Stimulated activated naive CD8-positive, alpha-beta T cell treated with anti-CD3 and anti-CD28 coated beads, Interleukin-15, amount 100 ng/mL, for 72 hours (primary cell): ENCODE measurements at regions not wholly inside any gene's neighbourhood (a gene's known extent, or its start where the extent isn't known, plus 50 kb on each side); places are given as distances from the start of the nearest gene placed in this dataset.

ENCODE experiments used
- ATAC-seq: fragments of 150-1000 bp; cut with Tn5 transposase; 2 replicates; pipeline ENCODE4 v1.10.0; 2021; ENCODE audit warnings: mild to moderate bottlenecking, moderate library complexity
- DNase-seq, 2 donors: peaks; one replicate each; pipeline ENCODE4 v3.0.0; 2021 to 2022
- H3K27ac Mint-ChIP-seq, 2 donors: one replicate each; pipeline ENCODE4 v1.8.0; 2022; ENCODE audit warnings: mild to moderate bottlenecking in 2 of 2, mixed read lengths in 2 of 2, moderate library complexity in 2 of 2
- H3K27me3 Mint-ChIP-seq: one replicate; pipeline ENCODE4 v1.8.0; 2022; ENCODE audit warnings: mixed read lengths
- H3K4me1 Mint-ChIP-seq: one replicate; pipeline ENCODE4 v1.8.0; 2022; ENCODE audit warnings: mild to moderate bottlenecking, mixed read lengths
- H3K4me3 Mint-ChIP-seq, 2 donors: one replicate each; pipeline ENCODE4 v1.8.0; 2022; ENCODE audit warnings: mild to moderate bottlenecking in 2 of 2, mixed read lengths in 2 of 2, moderate library complexity in 1 of 2
- H3K9me3 Mint-ChIP-seq, 2 donors: one replicate each; pipeline ENCODE4 v1.8.0; 2022; ENCODE audit warnings: mixed read lengths in 2 of 2

GRCh38 chr18:78571063-78571785 lies 408.4 kb upstream of the SALL3 start:
- no peak overlapping the region for H3K4me3 Mint-ChIP-seq
- ATAC-seq (no peak), DNase-seq (no peak)
- peaks cover 23 to 49% of the 10 kb centered on the region in 2 donors for H3K9me3 Mint-ChIP-seq
- H3K27me3 Mint-ChIP-seq: no peaks in the 10 kb centered on the region
- no peak overlapping the region for H3K27ac Mint-ChIP-seq
- H3K4me1 Mint-ChIP-seq: no peaks in the 10 kb centered on the region

GRCh38 chr18:78571831-78572347 lies 407.7 kb upstream of the SALL3 start:
- no peaks in the 10 kb centered on the region for H3K4me1 Mint-ChIP-seq

GRCh38 chr18:78573773-78574172 lies 405.8 kb upstream of the SALL3 start:
- Mint-ChIP-seq H3K9me3 (peaks cover 19 to 31% of the 10 kb centered on the region in 2 donors), H3K27ac (no peak overlapping the region), H3K4me3 (no peak overlapping the region), H3K27me3 (no peaks in the 10 kb centered on the region), H3K4me1 (no peaks in the 10 kb centered on the region)
- DNase-seq (no peak), ATAC-seq (no peak)

More at GRCh38 chr18:78571831-78572347, 407.7 kb upstream of the SALL3 start:
- no peak for DNase-seq
- H3K27ac Mint-ChIP-seq: no peak overlapping the region
- H3K4me3 Mint-ChIP-seq: no peak overlapping the region
- H3K9me3 Mint-ChIP-seq: peaks cover 23 to 49% of the 10 kb centered on the region in 2 donors
- no peaks in the 10 kb centered on the region for H3K27me3 Mint-ChIP-seq
- ATAC-seq: peak; percentile 83

- H3K4me1 Mint-ChIP-seq: no peaks in the 10 kb centered on the region
- DNase-seq (no peak), ATAC-seq (no peak)
- no peak overlapping the region for H3K4me3 Mint-ChIP-seq
- peaks cover 16 to 28% of the 10 kb centered on the region in 2 donors for H3K9me3 Mint-ChIP-seq
- no peaks in the 10 kb centered on the region for H3K27me3 Mint-ChIP-seq
- no peak overlapping the region for H3K27ac Mint-ChIP-seq
Measured at GRCh38 chr18:78576967-78577366, 402.7 kb upstream of the SALL3 start.

GRCh38 chr18:78579449-78579848 lies 400.2 kb upstream of the SALL3 start:
- Mint-ChIP-seq H3K4me3 (no peak overlapping the region), H3K9me3 (peaks cover 7 to 8% of the 10 kb centered on the region in 2 donors), H3K27me3 (no peaks in the 10 kb centered on the region), H3K4me1 (no peaks in the 10 kb centered on the region), H3K27ac (no peak overlapping the region)
- ATAC-seq (no peak), DNase-seq (no peak)

- DNase-seq (no peak), ATAC-seq (no peak)
- no peak overlapping the region for H3K4me3 Mint-ChIP-seq
- no peak overlapping the region for H3K27ac Mint-ChIP-seq
- no peaks in the 10 kb centered on the region for H3K4me1 Mint-ChIP-seq
- peaks cover 3% of the 10 kb centered on the region in 2 donors for H3K9me3 Mint-ChIP-seq
- no peaks in the 10 kb centered on the region for H3K27me3 Mint-ChIP-seq
Measured at GRCh38 chr18:78579854-78580577, 399.6 kb upstream of the SALL3 start.

- DNase-seq: no peak
- no peaks in the 10 kb centered on the region for H3K9me3 Mint-ChIP-seq
- no peak overlapping the region for H3K4me3 Mint-ChIP-seq
- no peaks in the 10 kb centered on the region for H3K4me1 Mint-ChIP-seq
- peak overlapping the region in 1 of 2 donors; percentile 52 for H3K27ac Mint-ChIP-seq
- ATAC-seq: no peak
- no peaks in the 10 kb centered on the region for H3K27me3 Mint-ChIP-seq
Measured at GRCh38 chr18:78580835-78581339, 398.7 kb upstream of the SALL3 start.

- Mint-ChIP-seq H3K27ac (no peak overlapping the region), H3K27me3 (no peaks in the 10 kb centered on the region), H3K9me3 (no peaks in the 10 kb centered on the region), H3K4me3 (no peak overlapping the region), H3K4me1 (no peaks in the 10 kb centered on the region)
- ATAC-seq (peak; percentile 8), DNase-seq (no peak)
Measured at GRCh38 chr18:78582181-78582709, 397.4 kb upstream of the SALL3 start.

- no peaks in the 10 kb centered on the region for H3K9me3 Mint-ChIP-seq
- H3K4me1 Mint-ChIP-seq: no peaks in the 10 kb centered on the region
- DNase-seq: no peak
- H3K27ac Mint-ChIP-seq: no peak overlapping the region
- no peak for ATAC-seq
- H3K4me3 Mint-ChIP-seq: no peak overlapping the region
- no peaks in the 10 kb centered on the region for H3K27me3 Mint-ChIP-seq
Measured at GRCh38 chr18:78582898-78583738, 396.5 kb upstream of the SALL3 start.

- Mint-ChIP-seq H3K4me3 (no peak overlapping the region), H3K4me1 (no peaks in the 10 kb centered on the region), H3K27me3 (no peaks in the 10 kb centered on the region), H3K27ac (no peak overlapping the region), H3K9me3 (no peaks in the 10 kb centered on the region)
- no peak for ATAC-seq
- DNase-seq: no peak
Measured at GRCh38 chr18:78583739-78584458, 395.7 kb upstream of the SALL3 start.

- Mint-ChIP-seq H3K27me3 (no peaks in the 10 kb centered on the region), H3K4me1 (no peaks in the 10 kb centered on the region), H3K9me3 (no peaks in the 10 kb centered on the region), H3K4me3 (no peak overlapping the region), H3K27ac (no peak overlapping the region)
- no peak for DNase-seq
- no peak for ATAC-seq
Measured at GRCh38 chr18:78584459-78585022, 395.1 kb upstream of the SALL3 start.

- Mint-ChIP-seq H3K27ac (peak overlapping the region in 1 of 2 donors; percentile 25), H3K9me3 (no peaks in the 10 kb centered on the region), H3K4me1 (no peaks in the 10 kb centered on the region), H3K4me3 (no peak overlapping the region), H3K27me3 (no peaks in the 10 kb centered on the region)
- ATAC-seq: no peak
- no peak for DNase-seq
Measured at GRCh38 chr18:78586586-78586985, 393.0 kb upstream of the SALL3 start.

- peaks cover 0 to 4% of the 10 kb centered on the region in 2 donors for H3K9me3 Mint-ChIP-seq
- ATAC-seq: no peak
- H3K4me3 Mint-ChIP-seq: no peak overlapping the region
- no peak for DNase-seq
- no peaks in the 10 kb centered on the region for H3K27me3 Mint-ChIP-seq
- H3K27ac Mint-ChIP-seq: no peak overlapping the region
- no peaks in the 10 kb centered on the region for H3K4me1 Mint-ChIP-seq
Measured at GRCh38 chr18:78587096-78587495, 392.5 kb upstream of the SALL3 start.
